Mucosa of rectum (tissue), 2 donors: ENCODE measurements at regions not wholly inside any gene's neighbourhood (a gene's known extent, or its start where the extent isn't known, plus 50 kb on each side); places are given as distances from the start of the nearest gene placed in this dataset.

Experiments used
- H3K27ac ChIP-seq, 2 donors: one replicate each; pipeline ENCODE4 v1.7.0; 2013; ENCODE audit warnings: inconsistent platforms in 2 of 2, low read depth in 2 of 2, low read length in 2 of 2
- H3K27me3 ChIP-seq, 2 donors: one replicate each; pipeline ENCODE4 v1.7.0; 2013; ENCODE audit warnings: low read length in 2 of 2; ENCODE audit not compliant: control insufficient read depth in 2 of 2, insufficient read depth in 2 of 2
- H3K36me3 ChIP-seq, 2 donors: one replicate each; pipeline ENCODE4 v1.7.0; 2013; ENCODE audit warnings: low read length in 2 of 2; ENCODE audit not compliant: control insufficient read depth in 2 of 2, insufficient read depth in 2 of 2
- H3K4me1 ChIP-seq, 2 donors: one replicate each; pipeline ENCODE4 v1.7.0; 2013; ENCODE audit warnings: low read length in 2 of 2, mild to moderate bottlenecking in 1 of 2; ENCODE audit not compliant: control insufficient read depth in 2 of 2, insufficient read depth in 2 of 2
- H3K4me3 ChIP-seq, 2 donors: one replicate each; pipeline ENCODE4 v1.7.0; 2013; ENCODE audit warnings: low read length in 2 of 2
- H3K9ac ChIP-seq, 2 donors: one replicate each; pipeline ENCODE4 v1.7.0; 2013; ENCODE audit warnings: low read length in 2 of 2, low read depth in 1 of 2, mild to moderate bottlenecking in 1 of 2
- H3K9me3 ChIP-seq, 2 donors: one replicate each; pipeline ENCODE4 v1.7.0; 2013; ENCODE audit warnings: low read length in 2 of 2; ENCODE audit not compliant: control insufficient read depth in 2 of 2
- donor health status: healthy.
- donor health status: Normal muscosa, but diverticular disease.

DNA sequence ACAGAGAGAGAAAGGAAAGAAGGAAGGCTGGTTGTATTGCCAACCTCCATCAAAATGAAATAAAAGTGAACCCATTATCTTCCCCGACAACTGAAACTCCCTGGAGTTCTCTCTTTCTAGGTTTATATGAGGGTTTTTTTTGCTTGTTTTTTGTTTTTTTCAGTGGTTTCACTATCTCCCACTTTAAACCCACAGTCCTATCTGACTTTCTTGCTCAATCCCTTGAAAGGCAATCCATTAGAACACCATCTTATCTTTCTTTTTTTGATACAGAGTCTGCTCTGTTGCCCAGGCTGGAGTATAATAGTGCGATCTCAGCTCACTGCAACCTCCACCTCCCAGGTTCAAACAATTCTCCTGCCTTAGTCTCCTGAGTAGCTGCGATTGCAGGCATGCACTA, 158.0 kb upstream of the MIR17HG start:
- Histone ChIP-seq H3K4me1 (no peaks in the 10 kb centered on the region), H3K4me3 (no peak overlapping the region), H3K9ac (no peak overlapping the region), H3K36me3 (no peaks in the 10 kb centered on the region), H3K9me3 (no peaks in the 10 kb centered on the region), H3K27ac (no peak overlapping the region), H3K27me3 (no peaks in the 10 kb centered on the region)

DNA sequence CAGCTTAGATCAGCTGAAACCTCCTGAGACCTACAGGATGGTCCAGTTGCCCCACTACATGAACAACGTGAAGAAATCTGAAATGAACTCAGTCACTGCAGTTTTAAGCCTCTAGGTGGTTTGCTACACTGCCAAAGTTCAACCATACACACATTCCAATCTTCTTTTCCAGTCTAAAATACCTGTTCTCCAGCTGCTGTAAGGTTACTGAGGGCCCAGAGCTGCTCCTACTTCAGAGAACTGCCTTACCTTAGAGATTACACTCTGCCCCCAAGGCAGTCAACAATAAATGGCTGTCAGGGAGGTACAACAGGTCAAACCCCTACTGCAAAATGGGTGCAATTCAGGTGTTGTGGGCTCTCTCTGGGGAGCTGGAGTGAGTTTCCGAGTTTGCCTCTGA, 154.1 kb upstream of the MIR17HG start:
- no peaks in the 10 kb centered on the region for H3K9me3 ChIP-seq

DNA sequence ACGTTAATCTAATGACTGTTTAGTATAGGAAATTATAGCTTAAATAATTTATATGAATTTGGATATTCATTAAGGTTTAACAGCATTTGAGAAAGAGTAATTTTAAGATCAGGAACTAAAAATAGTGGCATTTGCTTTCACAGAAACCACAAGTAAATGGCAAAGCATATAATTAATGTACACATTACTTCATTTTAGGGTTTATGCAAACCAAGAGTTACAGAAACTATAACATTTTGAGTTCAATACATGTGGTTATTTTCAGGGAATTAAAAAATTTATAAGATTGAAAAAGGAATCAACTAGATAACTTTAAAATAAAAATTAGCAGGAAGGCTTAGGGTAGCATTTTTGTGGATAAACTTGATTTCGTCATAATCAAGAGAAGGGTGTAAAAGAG, 151.7 kb upstream of the MIR17HG start:
- H3K9me3 ChIP-seq = no peaks in the 10 kb centered on the region
- H3K4me1 ChIP-seq = no peaks in the 10 kb centered on the region
- no peak overlapping the region for H3K27ac ChIP-seq
- no peak overlapping the region for H3K4me3 ChIP-seq
- no peaks in the 10 kb centered on the region for H3K36me3 ChIP-seq
- H3K27me3 ChIP-seq = no peaks in the 10 kb centered on the region
- H3K9ac ChIP-seq = no peak overlapping the region

More for the DNA sequence above, 154.1 kb upstream of the MIR17HG start:
- H3K4me3 ChIP-seq = no peak overlapping the region
- H3K4me1 ChIP-seq = no peaks in the 10 kb centered on the region
- no peaks in the 10 kb centered on the region for H3K27me3 ChIP-seq
- H3K9ac ChIP-seq = no peak overlapping the region
- H3K27ac ChIP-seq = no peak overlapping the region
- no peaks in the 10 kb centered on the region for H3K36me3 ChIP-seq

DNA sequence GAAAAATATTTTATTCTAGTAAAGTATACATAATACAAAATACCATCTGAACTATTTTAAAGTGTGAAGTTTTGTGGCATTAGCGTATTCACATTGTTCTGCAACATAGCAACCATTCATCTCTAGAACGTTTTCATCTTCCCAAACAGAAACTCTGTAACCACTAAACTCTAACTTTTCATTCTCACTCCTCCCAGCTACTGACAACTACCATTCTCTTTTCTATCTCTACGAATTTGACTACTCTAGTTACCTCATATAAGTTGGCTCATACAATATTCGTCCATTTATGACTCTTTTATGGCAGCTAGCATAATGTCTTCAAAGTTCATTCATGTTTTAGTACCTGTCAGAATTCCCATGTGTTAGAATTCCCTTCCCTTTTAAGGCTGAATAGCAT, 150.5 kb upstream of the MIR17HG start:
- no peaks in the 10 kb centered on the region for H3K9me3 ChIP-seq
- H3K27me3 ChIP-seq = no peaks in the 10 kb centered on the region
- H3K9ac ChIP-seq = no peak overlapping the region
- no peak overlapping the region for H3K4me3 ChIP-seq
- H3K36me3 ChIP-seq = no peaks in the 10 kb centered on the region
- H3K4me1 ChIP-seq = no peaks in the 10 kb centered on the region
- no peak overlapping the region for H3K27ac ChIP-seq

DNA sequence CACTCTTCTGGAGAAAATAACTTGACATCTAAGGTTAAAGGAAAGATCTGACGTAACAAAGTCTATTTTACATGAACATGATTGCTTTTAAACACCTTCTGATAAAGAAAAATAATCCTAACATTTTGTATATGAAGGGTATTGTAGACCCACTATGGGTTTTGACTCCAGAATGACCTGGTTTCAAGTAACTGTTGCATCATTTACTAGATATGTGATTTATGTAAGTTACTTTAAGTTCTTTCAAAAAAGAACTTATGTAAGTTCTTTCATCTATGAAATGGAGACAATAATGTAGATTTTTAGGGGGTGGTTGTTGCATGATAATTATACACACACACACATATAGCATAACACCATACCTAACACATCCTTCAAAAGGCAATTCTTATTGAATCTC, 147.6 kb upstream of the MIR17HG start:
- Histone ChIP-seq H3K9ac (no peak overlapping the region), H3K4me1 (no peaks in the 10 kb centered on the region), H3K9me3 (no peaks in the 10 kb centered on the region), H3K36me3 (no peaks in the 10 kb centered on the region), H3K27ac (no peak overlapping the region), H3K4me3 (no peak overlapping the region), H3K27me3 (no peaks in the 10 kb centered on the region)

DNA sequence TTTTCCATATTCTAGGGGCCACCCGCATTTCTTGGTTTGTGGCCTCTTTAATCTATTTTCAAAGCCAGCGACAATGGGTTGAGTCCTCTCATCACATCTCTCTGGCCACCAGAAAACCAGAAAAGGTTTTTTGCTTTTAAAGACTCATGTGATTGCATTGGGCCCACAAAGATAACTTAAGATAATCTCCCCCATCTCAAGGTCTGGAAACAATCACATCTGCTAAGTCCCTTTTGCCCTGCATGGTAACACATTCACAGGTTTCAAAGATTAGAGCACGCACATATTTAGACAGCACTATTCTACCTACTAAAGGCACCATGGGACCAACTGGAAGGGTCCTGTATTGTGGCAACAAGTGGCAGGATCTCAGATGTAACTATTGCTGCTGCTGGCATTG, 147.0 kb upstream of the MIR17HG start:
- no peaks in the 10 kb centered on the region for H3K9me3 ChIP-seq

DNA sequence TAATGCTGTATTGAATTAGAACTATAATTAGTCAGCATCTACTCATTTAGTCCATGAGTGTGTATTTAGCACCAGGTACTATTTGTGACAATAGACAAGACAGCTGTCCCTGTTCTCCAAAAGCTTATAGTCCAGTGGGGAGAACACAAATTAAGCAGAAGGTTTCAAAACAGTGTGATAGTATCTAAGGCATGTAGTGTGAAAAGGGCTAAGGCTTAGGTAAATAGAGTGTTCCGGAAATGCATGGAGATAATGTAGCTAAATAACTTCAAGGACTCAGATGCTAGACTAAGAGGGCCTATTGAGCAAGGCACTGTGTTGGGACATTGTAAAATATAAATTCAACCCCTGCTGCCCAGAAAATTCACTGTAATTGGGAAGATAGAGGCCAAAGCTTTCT, 144.1 kb upstream of the MIR17HG start:
- Histone ChIP-seq H3K9me3 (no peaks in the 10 kb centered on the region), H3K4me1 (no peaks in the 10 kb centered on the region), H3K4me3 (no peak overlapping the region), H3K27ac (no peak overlapping the region), H3K36me3 (no peaks in the 10 kb centered on the region), H3K9ac (no peak overlapping the region), H3K27me3 (no peaks in the 10 kb centered on the region)

More for the DNA sequence above, 147.0 kb upstream of the MIR17HG start:
- H3K36me3 ChIP-seq = no peaks in the 10 kb centered on the region
- H3K27me3 ChIP-seq = no peaks in the 10 kb centered on the region
- H3K4me3 ChIP-seq = no peak overlapping the region
- H3K9ac ChIP-seq = no peak overlapping the region
- no peak overlapping the region for H3K27ac ChIP-seq
- H3K4me1 ChIP-seq = no peaks in the 10 kb centered on the region

DNA sequence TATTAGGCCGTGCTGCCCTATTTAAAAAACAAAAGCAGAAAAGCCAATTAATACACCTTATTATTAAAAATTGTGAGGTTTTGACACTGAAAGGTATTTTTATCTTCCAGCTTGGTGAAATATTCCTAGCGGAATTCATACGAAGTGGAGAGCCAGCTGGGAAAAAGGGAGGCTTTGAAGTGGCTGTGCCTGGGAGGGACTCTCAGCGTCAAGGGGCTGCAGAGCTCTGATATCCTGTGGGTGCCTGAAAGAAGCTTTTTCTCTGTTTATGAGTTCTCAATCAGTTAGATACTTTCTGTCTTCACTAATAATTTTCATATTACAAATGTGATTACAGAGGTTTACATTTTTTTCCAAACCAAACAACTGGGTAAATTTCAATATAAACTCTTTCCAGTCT, 140.2 kb upstream of the MIR17HG start:
- H3K27me3 ChIP-seq = no peaks in the 10 kb centered on the region
- H3K36me3 ChIP-seq = no peaks in the 10 kb centered on the region
- no peak overlapping the region for H3K27ac ChIP-seq
- H3K4me1 ChIP-seq = no peaks in the 10 kb centered on the region
- no peak overlapping the region for H3K4me3 ChIP-seq
- H3K9ac ChIP-seq = no peak overlapping the region
- H3K9me3 ChIP-seq = no peaks in the 10 kb centered on the region

DNA sequence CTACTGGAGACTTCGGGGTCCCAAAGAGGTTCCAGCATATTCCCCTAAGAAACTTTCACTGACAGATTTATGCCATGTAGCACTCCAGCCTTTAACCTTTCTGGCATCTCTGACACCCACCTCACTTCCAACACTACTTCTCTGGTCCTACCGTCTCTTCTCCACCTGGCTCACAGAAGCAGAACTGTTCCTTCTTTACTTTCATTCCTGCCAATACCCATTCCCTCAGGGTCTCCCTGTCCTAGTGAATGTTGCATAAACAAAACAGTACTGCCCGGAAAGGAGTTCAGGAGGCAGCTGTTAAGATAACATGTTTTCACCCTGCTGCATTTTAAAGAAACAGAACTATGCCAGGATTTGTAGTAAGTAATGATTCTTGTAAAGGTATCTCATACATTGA, 136.0 kb upstream of the MIR17HG start:
- Histone ChIP-seq H3K4me1 (no peaks in the 10 kb centered on the region), H3K27me3 (no peaks in the 10 kb centered on the region), H3K4me3 (no peak overlapping the region), H3K27ac (no peak overlapping the region), H3K9ac (no peak overlapping the region), H3K9me3 (no peaks in the 10 kb centered on the region), H3K36me3 (no peaks in the 10 kb centered on the region)

DNA sequence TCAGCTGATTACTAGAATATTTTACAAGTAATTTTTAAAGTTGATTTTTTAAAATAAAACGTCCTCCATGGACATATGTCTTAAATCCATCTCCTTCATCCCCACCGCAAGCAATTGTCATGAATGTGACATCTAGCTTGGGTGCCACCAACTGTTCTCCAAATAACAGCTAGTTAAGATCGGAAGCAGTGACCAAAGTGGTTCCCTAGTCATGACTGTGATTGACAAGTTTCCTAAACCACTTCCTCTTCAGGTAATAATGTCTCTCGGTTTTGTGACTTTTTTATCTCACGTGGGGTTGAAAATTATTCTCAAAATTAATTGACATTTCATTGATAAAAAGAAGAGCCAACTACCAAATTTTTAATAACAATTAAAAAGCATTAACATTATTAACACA, 135.3 kb upstream of the MIR17HG start:
- H3K4me3 ChIP-seq = no peak overlapping the region
- no peak overlapping the region for H3K27ac ChIP-seq
- H3K4me1 ChIP-seq = no peaks in the 10 kb centered on the region
- no peaks in the 10 kb centered on the region for H3K27me3 ChIP-seq
- no peak overlapping the region for H3K9ac ChIP-seq
- H3K9me3 ChIP-seq = no peaks in the 10 kb centered on the region
- no peaks in the 10 kb centered on the region for H3K36me3 ChIP-seq

DNA sequence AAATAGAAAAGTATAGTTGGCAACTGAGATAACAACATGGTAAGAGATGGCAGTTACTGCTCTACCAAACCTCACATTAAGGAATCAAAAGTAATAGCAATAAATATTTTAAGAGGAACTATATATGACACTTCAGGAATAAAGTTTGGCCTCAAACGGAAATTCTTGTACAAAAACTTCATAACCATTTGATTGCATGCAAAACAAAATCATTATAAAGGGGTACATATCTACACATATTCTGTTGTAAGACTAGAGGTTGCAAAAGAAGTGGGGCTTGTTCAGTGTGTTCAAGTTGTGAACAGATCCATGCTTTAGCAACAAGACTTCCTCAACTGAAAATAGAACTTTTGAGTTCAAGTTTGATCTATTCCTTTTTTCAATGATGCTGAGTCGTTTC, 133.5 kb upstream of the MIR17HG start:
- Histone ChIP-seq H3K9me3 (no peaks in the 10 kb centered on the region), H3K36me3 (no peaks in the 10 kb centered on the region), H3K4me1 (no peaks in the 10 kb centered on the region), H3K27me3 (no peaks in the 10 kb centered on the region), H3K4me3 (no peak overlapping the region), H3K27ac (no peak overlapping the region), H3K9ac (no peak overlapping the region)
